HG03457 (cell line): ENCODE measurements at regions not wholly inside any gene's neighbourhood (a gene's known extent, or its start where the extent isn't known, plus 50 kb on each side); places are given as distances from the start of the nearest gene placed in this dataset.

Experiments used
- ATAC-seq: cut with Tn5 transposase; IDR thresholded peaks from one replicate; pipeline ENCODE4 v1.9.1; 2021; ENCODE audit warnings: moderate number of reproducible peaks; ENCODE audit not compliant: unreplicated experiment

DNA sequence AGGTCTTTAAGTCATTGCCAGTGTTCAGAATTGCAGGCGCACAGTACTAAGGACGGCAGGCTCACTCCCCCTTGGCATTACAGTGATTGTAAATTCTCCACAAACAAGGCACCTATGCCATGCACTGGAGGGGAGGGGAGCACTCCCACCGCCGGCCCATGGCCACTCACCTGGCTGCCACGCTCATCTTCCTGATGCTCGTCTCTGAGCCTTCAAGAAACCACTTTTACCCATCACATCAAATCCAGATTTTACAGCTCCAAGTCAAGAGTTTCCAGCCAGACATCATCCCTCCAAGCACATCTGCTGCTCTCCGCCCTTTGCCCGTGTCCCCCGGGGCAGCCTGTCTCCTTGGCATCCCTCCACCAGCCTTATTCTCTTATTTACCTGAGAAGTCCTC lies 350.2 kb upstream of the SHH start:
- no peak for ATAC-seq

- ATAC-seq, result no peak
Measured at GRCh38 chr7:156160811-156161210, 348.5 kb upstream of the SHH start.

DNA sequence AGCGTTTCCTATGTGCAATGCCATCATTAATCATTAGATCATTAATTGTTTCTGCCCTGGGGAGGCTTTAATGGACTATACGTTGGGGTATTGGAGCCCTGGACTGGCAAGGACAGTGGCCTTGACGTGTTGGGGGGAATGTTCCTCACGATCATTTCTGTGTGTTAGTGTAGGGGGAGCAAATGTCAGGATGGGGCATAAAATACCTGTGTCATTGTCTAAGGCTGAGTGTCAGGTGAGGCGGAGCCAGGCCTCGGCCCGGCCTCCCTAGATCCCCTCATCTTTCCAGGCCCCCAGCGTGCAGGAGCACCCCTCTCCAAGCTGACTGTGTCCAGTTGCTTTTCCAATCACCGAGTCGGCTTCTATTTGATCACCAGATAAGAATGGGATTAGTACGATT lies 346.4 kb upstream of the SHH start:
- no peak for ATAC-seq

GRCh38 chr7:156158213-156158612 lies 345.9 kb upstream of the SHH start:
- ATAC-seq, result no peak

DNA sequence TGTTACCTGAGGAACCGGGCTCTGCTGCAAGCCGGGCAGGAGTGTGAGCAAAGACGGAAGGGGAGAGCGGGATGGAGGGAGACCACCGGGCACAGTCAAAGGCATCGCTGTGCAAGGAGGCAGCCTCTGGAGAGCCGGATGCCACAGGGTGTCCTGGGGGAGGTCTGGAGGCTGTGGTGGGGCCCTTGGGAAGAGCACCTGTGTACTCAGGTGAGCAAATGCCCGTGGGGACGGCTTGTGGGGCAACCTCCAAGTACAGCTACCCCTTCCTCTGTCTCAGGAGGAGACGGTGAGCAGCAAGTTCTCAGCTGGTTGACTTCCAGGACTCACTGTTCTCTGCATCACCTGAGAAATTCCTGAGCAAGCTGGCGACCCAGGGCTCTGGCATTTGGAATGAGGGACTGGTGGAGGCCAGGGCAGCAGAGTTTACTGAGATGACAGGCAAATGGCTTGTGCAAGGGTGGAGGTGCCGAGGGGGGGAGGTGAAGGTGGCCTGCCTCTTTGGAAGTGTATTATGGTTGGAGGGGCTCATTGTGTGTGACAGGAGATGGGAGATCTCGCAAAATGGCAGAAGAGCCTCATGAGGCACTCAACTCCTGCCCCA lies 345.2 kb upstream of the SHH start:
- ATAC-seq, result no peak

GRCh38 chr7:156156734-156157408 lies 344.6 kb upstream of the SHH start:
- no peak for ATAC-seq

GRCh38 chr7:156155988-156156733 lies 343.9 kb upstream of the SHH start:
- ATAC-seq, result no peak

- no peak for ATAC-seq
Measured at GRCh38 chr7:156153590-156153989, 341.3 kb upstream of the SHH start.

- no peak for ATAC-seq
Measured at GRCh38 chr7:156152390-156152789, 340.1 kb upstream of the SHH start.

DNA sequence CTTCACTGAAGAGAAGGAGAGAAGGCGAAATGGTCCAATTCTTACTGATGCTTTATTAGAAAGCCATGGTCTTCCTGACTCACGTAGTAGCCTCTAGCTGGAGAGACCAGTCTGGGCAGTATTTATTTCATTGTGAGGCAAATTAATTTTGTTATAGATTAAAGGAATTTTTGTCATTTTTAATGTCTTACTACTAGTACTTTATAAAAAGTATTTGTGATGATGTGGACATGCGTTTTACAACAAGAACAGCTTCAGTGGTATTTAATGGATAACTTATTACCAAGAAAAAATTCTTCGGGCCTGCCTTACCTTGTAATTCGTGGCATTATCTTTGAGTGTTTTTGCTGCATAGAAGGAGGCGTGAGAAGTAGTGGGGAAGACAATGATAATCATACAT lies 339.4 kb upstream of the SHH start:
- ATAC-seq, result no peak

GRCh38 chr7:156151078-156151477 lies 338.8 kb upstream of the SHH start:
- no peak for ATAC-seq

GRCh38 chr7:156148995-156149394 lies 336.7 kb upstream of the SHH start:
- ATAC-seq, result no peak

DNA sequence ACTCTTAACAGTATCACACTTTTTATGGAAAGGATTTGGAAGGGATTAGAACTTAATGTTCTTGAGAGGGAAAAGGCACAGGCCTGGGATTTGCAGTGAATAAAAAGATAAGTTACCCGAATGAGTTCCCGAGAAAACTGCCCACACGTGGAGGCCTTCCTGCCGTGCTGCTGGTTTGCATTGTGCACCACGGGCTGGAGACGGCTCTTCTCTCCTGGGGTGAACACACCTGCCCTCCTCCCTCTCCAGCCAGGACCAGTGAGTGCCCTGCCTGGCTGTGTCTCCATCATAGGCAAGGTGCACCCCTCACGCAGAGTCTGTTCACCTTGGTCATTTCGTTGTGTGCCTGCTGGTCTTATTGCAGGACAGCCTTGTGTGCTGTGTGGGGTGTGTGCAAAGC lies 336.3 kb upstream of the SHH start:
- no peak for ATAC-seq

- ATAC-seq, result no peak
Measured at GRCh38 chr7:156147756-156148504, 335.7 kb upstream of the SHH start.

DNA sequence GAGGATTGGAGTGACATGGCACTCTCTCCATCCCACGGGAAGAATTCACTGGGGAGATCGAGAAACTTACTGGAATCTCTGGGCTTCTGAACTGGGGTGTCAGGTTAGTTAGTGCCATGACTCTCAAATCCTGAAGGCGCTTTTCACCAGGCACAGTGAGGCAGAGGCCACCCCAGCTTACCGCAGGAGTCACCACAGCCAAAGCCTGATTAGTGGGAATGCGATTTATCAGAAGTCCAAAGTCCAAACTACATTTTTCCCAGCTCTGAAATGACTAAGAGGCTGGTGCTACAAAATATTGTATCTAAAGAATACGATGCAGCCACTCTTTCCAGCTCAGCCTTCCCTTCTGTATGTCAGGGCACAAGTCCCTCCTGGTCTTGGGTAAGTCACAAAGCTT lies 334.8 kb upstream of the SHH start:
- ATAC-seq, result no peak

- no peak for ATAC-seq
Measured at GRCh38 chr7:156145996-156146395, 333.7 kb upstream of the SHH start.

- ATAC-seq, result no peak
Measured at GRCh38 chr7:156145184-156145583, 332.9 kb upstream of the SHH start.

DNA sequence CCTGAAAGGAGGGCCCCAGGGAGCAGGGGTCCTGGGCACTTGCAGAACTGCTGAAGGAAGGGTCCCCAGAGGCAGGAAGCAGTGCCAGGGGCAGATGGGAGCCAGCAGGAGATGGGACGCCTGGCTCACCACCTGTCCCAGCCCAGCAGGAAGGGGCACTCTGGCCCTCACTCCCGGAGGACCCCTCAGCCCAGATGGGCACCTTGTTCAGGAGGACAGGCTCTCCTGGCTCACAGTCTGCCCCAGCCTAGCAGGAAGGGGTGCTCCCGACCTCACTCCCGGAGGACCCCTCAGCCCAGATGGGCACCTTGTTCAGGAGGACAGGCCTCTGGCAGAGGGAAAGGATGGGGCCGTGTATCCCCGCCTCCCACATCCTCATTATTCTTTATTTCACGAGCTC lies 331.4 kb upstream of the SHH start:
- ATAC-seq, result no peak

- ATAC-seq, result no peak
Measured at GRCh38 chr7:156143158-156143557, 330.9 kb upstream of the SHH start.

- ATAC-seq, result no peak
Measured at GRCh38 chr7:156141941-156142340, 329.7 kb upstream of the SHH start.

DNA sequence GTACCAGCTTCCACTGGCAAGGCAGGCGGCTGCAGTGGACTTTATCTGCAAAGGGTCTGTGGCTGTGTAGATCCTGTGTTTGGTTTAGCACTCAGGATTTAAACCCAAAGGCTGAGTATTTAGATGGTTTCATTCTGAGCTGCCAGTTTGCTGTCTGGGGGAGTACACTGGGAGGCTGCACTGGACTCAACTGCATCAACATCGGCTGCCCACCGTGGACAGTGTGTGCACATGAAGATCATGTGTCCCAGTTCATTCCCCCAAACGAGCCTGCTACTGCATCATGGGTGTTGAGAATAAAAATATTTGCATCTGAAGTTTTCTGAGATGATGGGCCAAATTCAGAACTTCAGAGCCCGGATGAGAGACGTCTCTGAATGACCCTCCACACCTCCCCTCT lies 328.6 kb upstream of the SHH start:
- no peak for ATAC-seq

DNA sequence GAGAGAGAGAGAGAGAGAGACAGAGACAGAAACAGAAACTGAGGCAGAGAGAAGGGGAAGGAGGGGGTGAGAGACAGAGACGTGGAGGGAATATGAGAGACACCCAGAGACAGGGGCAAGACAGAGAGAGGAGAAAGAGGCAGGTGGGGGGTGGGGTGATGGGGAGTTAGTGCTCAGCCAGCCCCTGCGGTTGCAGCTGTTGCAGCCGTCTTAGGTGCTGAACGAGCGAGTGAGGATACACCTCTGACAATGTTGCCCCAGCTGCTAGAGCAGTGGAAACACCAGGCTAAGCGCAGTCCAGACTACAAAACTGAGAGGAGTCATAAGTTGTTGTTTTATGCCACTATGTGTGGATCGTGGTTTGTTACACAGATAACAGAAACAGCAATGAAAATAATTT lies 328.2 kb upstream of the SHH start:
- ATAC-seq, result no peak
